Mesenchymal stem cell (in vitro differentiated cells and primary cell): ENCODE measurements at regions not wholly inside any gene's neighbourhood (a gene's known extent, or its start where the extent isn't known, plus 50 kb on each side); places are given as distances from the start of the nearest gene placed in this dataset.
A peak's percentile ranks its signal among the peaks of the same experiment; 100 is the strongest.

Experiments
- DNase-seq: peaks from one replicate; pipeline ENCODE4 v3.0.0-alpha.2; 2013
- H2AFZ ChIP-seq: one replicate; pipeline ENCODE4 v1.6.1; 2013; ENCODE audit warnings: low read depth, mild to moderate bottlenecking, control low read depth, inconsistent platforms, low read length, moderate library complexity
- H2AK5ac ChIP-seq: 2 replicates; pipeline ENCODE4 v1.6.1; 2013; ENCODE audit warnings: low read length, moderate library complexity, mild to moderate bottlenecking, inconsistent platforms; ENCODE audit not compliant: severe bottlenecking
- H2BK120ac ChIP-seq: one replicate; pipeline ENCODE4 v1.6.1; 2013; ENCODE audit warnings: low read depth, mild to moderate bottlenecking, inconsistent platforms, low read length, moderate library complexity
- H2BK12ac ChIP-seq, 2 experiments: one replicate each; pipeline ENCODE4 v1.6.1; 2013; ENCODE audit warnings: inconsistent platforms in 2 of 2, low read length in 2 of 2, mild to moderate bottlenecking in 2 of 2, moderate library complexity in 2 of 2, control low read depth in 1 of 2
- H2BK15ac ChIP-seq: one replicate; pipeline ENCODE4 v1.6.1; 2013; ENCODE audit warnings: mild to moderate bottlenecking, low read depth, inconsistent platforms; ENCODE audit not compliant: poor library complexity, severe bottlenecking
- H2BK5ac ChIP-seq: 2 replicates; pipeline ENCODE4 v1.6.1; 2013; ENCODE audit warnings: low read depth, mild to moderate bottlenecking, low read length, control low read depth, inconsistent platforms; ENCODE audit not compliant: poor library complexity, severe bottlenecking
- H3K14ac ChIP-seq, 2 experiments: one replicate each; pipeline ENCODE4 v1.6.1; 2013; ENCODE audit warnings: inconsistent platforms in 2 of 2, low read length in 2 of 2, control low read depth in 1 of 2, mild to moderate bottlenecking in 1 of 2, moderate library complexity in 1 of 2
- H3K18ac ChIP-seq, 2 experiments: one replicate each; pipeline ENCODE4 v1.6.1; 2013; ENCODE audit warnings: inconsistent platforms in 2 of 2, low read length in 2 of 2, control low read depth in 1 of 2, low read depth in 1 of 2, mild to moderate bottlenecking in 1 of 2
- H3K23ac ChIP-seq, 2 experiments: one replicate each; pipeline ENCODE4 v1.6.1; 2013; ENCODE audit warnings: inconsistent platforms in 2 of 2, low read length in 2 of 2, mild to moderate bottlenecking in 2 of 2, moderate library complexity in 2 of 2, control low read depth in 1 of 2
- H3K27ac ChIP-seq: 2 replicates; pipeline ENCODE4 v1.5.1; 2013; ENCODE audit warnings: mild to moderate bottlenecking, moderate library complexity, low read length, control low read depth, inconsistent platforms; ENCODE audit not compliant: poor library complexity, severe bottlenecking
- H3K27me3 ChIP-seq, 2 experiments: 2 replicates each; pipeline versions ENCODE4 v1.6.1 to v1.7.0; 2013; ENCODE audit warnings: low read length in 2 of 2, mild to moderate bottlenecking in 2 of 2, moderate library complexity in 2 of 2, control low read depth in 1 of 2, inconsistent platforms in 1 of 2; ENCODE audit not compliant: control insufficient read depth in 1 of 2, insufficient read depth in 1 of 2
- H3K36me3 ChIP-seq, 2 experiments: 2 replicates each; pipeline versions ENCODE4 v1.6.1 to v1.7.0; 2013; ENCODE audit warnings: low read length in 2 of 2, control low read depth in 1 of 2, inconsistent platforms in 1 of 2, low read depth in 1 of 2, mild to moderate bottlenecking in 1 of 2; ENCODE audit not compliant: insufficient read depth in 2 of 2, control insufficient read depth in 1 of 2
- H3K4ac ChIP-seq, 2 experiments: one replicate each; pipeline ENCODE4 v1.6.1; 2013; ENCODE audit warnings: inconsistent platforms in 2 of 2, low read length in 2 of 2, mild to moderate bottlenecking in 2 of 2, moderate library complexity in 2 of 2, control low read depth in 1 of 2, low read depth in 1 of 2
- H3K4me1 ChIP-seq: 2 replicates; pipeline ENCODE4 v1.6.1; 2013; ENCODE audit warnings: low read depth, low read length, control low read depth; ENCODE audit not compliant: control insufficient read depth, insufficient read depth
- H3K4me2 ChIP-seq: 2 replicates; pipeline ENCODE4 v1.6.1; 2013; ENCODE audit warnings: low read length, mild to moderate bottlenecking, inconsistent platforms; ENCODE audit not compliant: poor library complexity, severe bottlenecking
- H3K4me3 ChIP-seq, 2 experiments: 2 replicates each; pipeline versions ENCODE4 v1.5.1 to v1.7.0; 2013; ENCODE audit warnings: low read length in 2 of 2, mild to moderate bottlenecking in 2 of 2, control low read depth in 1 of 2, low read depth in 1 of 2; ENCODE audit not compliant: insufficient read depth in 1 of 2
- H3K79me1 ChIP-seq: replicated peaks from 2 replicates; pipeline ENCODE4 v1.6.1; 2013; ENCODE audit warnings: mild to moderate bottlenecking, control low read depth, low read length, inconsistent platforms; ENCODE audit not compliant: poor library complexity, severe bottlenecking
- H3K9ac ChIP-seq: 2 replicates; pipeline ENCODE4 v1.7.0; 2013; ENCODE audit warnings: mild to moderate bottlenecking, low read length, moderate library complexity
- H3K9me3 ChIP-seq: 2 replicates; pipeline ENCODE4 v1.7.0; 2013; ENCODE audit warnings: mild to moderate bottlenecking, low read length; ENCODE audit not compliant: control insufficient read depth
- H4K8ac ChIP-seq: one replicate; pipeline ENCODE4 v1.6.1; 2013; ENCODE audit warnings: inconsistent platforms, mild to moderate bottlenecking, low read length, moderate library complexity
- H4K91ac ChIP-seq: one replicate; pipeline ENCODE4 v1.6.1; 2013; ENCODE audit warnings: mild to moderate bottlenecking, low read length, inconsistent platforms
- WGBS: methylation state at CpG from one replicate; pipeline ENCODE4 v1.1.7; 2013; ENCODE audit warnings: mixed read lengths; 5-methylcytosine and 5-hydroxymethylcytosine counted together

GRCh38 chr4:159673221-159673620, 570.3 kb downstream of the RAPGEF2 start:
- WGBS: 85% methylated on average over 2 of the region's 2 CpGs

GRCh38 chr4:159674241-159674640, 571.4 kb downstream of the RAPGEF2 start:
- no peak for DNase-seq
- H3K4me3 ChIP-seq: no peak overlapping the region
- no peak overlapping the region for H2BK120ac ChIP-seq
- H3K4me1 ChIP-seq: no peaks in the 10 kb centered on the region
- no peak overlapping the region for H3K23ac ChIP-seq
- H2BK12ac ChIP-seq: no peak overlapping the region
- no peak overlapping the region for H2BK15ac ChIP-seq
- no peak overlapping the region for H4K91ac ChIP-seq
- no peak overlapping the region for H3K9ac ChIP-seq
- WGBS: 95% methylated on average over 8 of the region's 8 CpGs
- H2BK5ac ChIP-seq: no peak overlapping the region
- H3K27me3 ChIP-seq: no peaks in the 10 kb centered on the region
- H3K9me3 ChIP-seq: peaks cover 3% of the 10 kb centered on the region
- H3K4me2 ChIP-seq: no peak overlapping the region
- H3K4ac ChIP-seq: no peak overlapping the region
- no peak overlapping the region for H3K14ac ChIP-seq
- no peak overlapping the region for H2AFZ ChIP-seq
- no peak overlapping the region for H2AK5ac ChIP-seq
- H3K18ac ChIP-seq: no peak overlapping the region
- no peaks in the 10 kb centered on the region for H3K79me1 ChIP-seq
- no peak overlapping the region for H4K8ac ChIP-seq
- H3K27ac ChIP-seq: no peak overlapping the region
- H3K36me3 ChIP-seq: no peaks in the 10 kb centered on the region

More at GRCh38 chr4:159673221-159673620, 570.3 kb downstream of the RAPGEF2 start:
- H3K23ac ChIP-seq: no peak overlapping the region
- no peak overlapping the region for H3K4ac ChIP-seq
- no peak overlapping the region for H2AK5ac ChIP-seq
- H3K79me1 ChIP-seq: no peaks in the 10 kb centered on the region
- no peak for DNase-seq
- H3K4me1 ChIP-seq: no peaks in the 10 kb centered on the region
- H3K4me2 ChIP-seq: no peak overlapping the region
- no peak overlapping the region for H4K91ac ChIP-seq
- no peak overlapping the region for H3K18ac ChIP-seq
- H2AFZ ChIP-seq: no peak overlapping the region
- H3K4me3 ChIP-seq: no peak overlapping the region
- H3K27ac ChIP-seq: no peak overlapping the region
- H4K8ac ChIP-seq: no peak overlapping the region
- H3K9ac ChIP-seq: no peak overlapping the region
- peaks cover 3% of the 10 kb centered on the region for H3K9me3 ChIP-seq
- no peak overlapping the region for H2BK12ac ChIP-seq
- H3K14ac ChIP-seq: no peak overlapping the region
- no peak overlapping the region for H2BK120ac ChIP-seq
- no peaks in the 10 kb centered on the region for H3K27me3 ChIP-seq
- H2BK15ac ChIP-seq: no peak overlapping the region
- H2BK5ac ChIP-seq: no peak overlapping the region
- H3K36me3 ChIP-seq: no peaks in the 10 kb centered on the region

DNA sequence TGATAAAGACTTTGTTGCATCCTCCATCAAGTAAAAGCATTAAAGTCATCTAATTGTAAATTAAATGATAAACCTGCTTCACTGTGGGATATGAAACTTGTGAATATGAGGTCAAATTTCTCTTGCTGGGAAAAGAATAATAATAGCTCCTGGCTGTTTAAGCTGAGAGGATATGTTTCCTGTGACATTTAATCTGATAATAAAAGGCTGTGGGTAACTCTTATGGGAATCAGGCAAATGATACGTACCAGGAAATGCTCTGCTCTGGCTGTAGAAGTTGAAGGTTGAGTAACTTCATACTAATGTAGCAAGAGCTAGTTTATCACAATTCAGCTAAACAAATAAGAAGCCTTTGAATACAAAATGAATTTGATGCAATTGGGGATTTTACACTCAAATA, 574.6 kb downstream of the RAPGEF2 start:
- no CpG with 5 or more reads among the region's 1 CpG for WGBS
- Histone ChIP-seq H2AK5ac (no peak overlapping the region), H3K27me3 (no peaks in the 10 kb centered on the region), H2BK5ac (no peak overlapping the region), H3K4ac (no peak overlapping the region), H3K9ac (no peak overlapping the region), H2BK12ac (no peak overlapping the region), H3K4me1 (no peaks in the 10 kb centered on the region), H3K4me2 (no peak overlapping the region), H4K91ac (no peak overlapping the region), H3K14ac (no peak overlapping the region), H3K36me3 (no peaks in the 10 kb centered on the region), H3K27ac (no peak overlapping the region), H2AFZ (no peak overlapping the region), H3K79me1 (no peaks in the 10 kb centered on the region), H2BK15ac (no peak overlapping the region), H3K4me3 (no peak overlapping the region), H3K23ac (no peak overlapping the region), H4K8ac (no peak overlapping the region), H3K9me3 (peaks cover 3% of the 10 kb centered on the region), H3K18ac (no peak overlapping the region), H2BK120ac (no peak overlapping the region)
- DNase-seq: peak; percentile 70

DNA sequence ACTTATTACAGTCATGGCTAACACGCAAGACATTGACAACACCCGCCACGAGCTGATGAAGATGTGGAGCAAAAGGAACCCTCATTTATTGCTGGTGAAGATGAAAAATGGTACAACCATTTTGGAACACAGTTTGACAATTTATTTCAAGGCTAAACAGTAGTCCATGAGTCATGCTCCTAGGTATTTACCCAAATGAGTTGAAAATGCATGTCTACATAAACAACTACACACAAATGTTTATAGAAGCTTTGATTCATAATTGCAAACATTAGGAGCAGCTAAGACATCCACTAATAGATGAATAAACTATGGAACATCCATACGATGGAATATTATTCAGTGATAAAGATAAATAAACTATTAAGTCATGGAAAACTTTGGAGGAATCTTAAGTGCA, 580.1 kb downstream of the RAPGEF2 start:
- Histone ChIP-seq H3K9me3 (peaks cover 9% of the 10 kb centered on the region), H3K4me3 (no peak overlapping the region), H2BK15ac (no peak overlapping the region), H3K27ac (no peak overlapping the region), H2BK5ac (no peak overlapping the region), H2AFZ (no peak overlapping the region), H3K4me2 (no peak overlapping the region), H2BK120ac (no peak overlapping the region), H4K8ac (no peak overlapping the region), H4K91ac (no peak overlapping the region), H3K36me3 (no peaks in the 10 kb centered on the region), H3K4me1 (peaks cover 2% of the 10 kb centered on the region), H3K9ac (no peak overlapping the region), H3K4ac (no peak overlapping the region), H3K27me3 (no peaks in the 10 kb centered on the region), H3K14ac (no peak overlapping the region), H3K79me1 (no peaks in the 10 kb centered on the region), H2AK5ac (no peak overlapping the region), H3K23ac (no peak overlapping the region), H3K18ac (no peak overlapping the region), H2BK12ac (no peak overlapping the region)
- WGBS: 26% methylated on average over 3 of the region's 4 CpGs
- peak; percentile 69 for DNase-seq
